HG02870 (cell line): ENCODE measurements at regions not wholly inside any gene's neighbourhood (a gene's known extent, or its start where the extent isn't known, plus 50 kb on each side); places are given as distances from the start of the nearest gene placed in this dataset.
"Not testable (repeated sequence)": the region's sequence is repeated elsewhere in the genome, so short reads cannot be mapped to it uniquely, and the experiment has no call there.

Source experiments
- ATAC-seq: cut with Tn5 transposase; IDR thresholded peaks from one replicate; pipeline ENCODE4 v1.9.1; 2021; ENCODE audit warnings: mild to moderate bottlenecking, moderate library complexity; ENCODE audit not compliant: unreplicated experiment

DNA sequence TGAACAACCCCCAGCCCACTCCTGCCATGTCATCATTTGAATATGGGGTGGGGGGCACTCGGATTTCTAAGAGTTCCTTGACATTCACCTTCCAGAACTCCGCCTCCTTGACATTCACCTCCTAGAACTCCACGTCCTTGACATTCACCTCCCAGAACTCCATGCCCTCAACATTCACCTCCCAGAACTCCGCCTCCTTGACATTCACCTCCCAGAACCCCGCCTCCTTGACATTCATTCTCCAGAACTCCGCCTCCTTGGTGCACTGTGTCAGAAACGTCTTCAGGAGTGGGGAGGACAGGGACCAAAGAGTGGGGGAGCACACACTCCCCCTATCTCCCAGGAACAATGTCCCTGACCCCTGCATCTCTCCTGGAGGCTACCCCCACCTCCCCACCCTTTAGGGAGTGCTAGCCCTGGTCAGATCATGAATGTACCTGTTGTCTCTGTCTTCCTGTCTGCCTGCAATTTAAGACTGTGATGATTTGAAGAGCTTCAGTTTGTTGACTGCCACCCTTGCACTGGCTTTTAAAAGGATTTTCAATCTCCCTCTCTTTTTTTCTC lies 110.1 kb downstream of the NPTX2 start:
- no peak for ATAC-seq

GRCh38 chr7:98728555-98728954 lies 111.5 kb downstream of the NPTX2 start:
- no peak for ATAC-seq

- ATAC-seq: no peak
Observed at GRCh38 chr7:98729121-98729520, 112.0 kb downstream of the NPTX2 start.

DNA sequence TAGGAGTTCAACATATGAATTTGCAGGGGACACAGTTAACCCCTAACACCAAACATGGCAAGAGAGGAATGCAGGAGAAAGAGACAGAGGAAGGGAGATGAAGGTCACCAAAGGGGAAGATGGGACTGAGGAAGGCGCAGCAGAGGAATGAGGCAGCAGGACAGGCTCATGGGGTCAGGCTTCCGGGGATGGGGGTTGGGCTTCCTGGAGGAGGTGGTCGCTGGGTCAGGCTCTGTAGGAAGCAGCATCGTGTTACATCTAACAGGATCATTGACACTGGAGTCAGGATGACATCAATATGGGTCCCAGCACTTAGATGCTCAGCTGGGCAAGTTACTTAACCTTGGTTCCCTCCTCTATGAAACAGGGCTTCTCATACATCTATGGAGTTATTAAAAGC lies 113.2 kb downstream of the NPTX2 start:
- ATAC-seq: no peak

- no peak for ATAC-seq
Observed at GRCh38 chr7:98731651-98732050, 114.6 kb downstream of the NPTX2 start.

DNA sequence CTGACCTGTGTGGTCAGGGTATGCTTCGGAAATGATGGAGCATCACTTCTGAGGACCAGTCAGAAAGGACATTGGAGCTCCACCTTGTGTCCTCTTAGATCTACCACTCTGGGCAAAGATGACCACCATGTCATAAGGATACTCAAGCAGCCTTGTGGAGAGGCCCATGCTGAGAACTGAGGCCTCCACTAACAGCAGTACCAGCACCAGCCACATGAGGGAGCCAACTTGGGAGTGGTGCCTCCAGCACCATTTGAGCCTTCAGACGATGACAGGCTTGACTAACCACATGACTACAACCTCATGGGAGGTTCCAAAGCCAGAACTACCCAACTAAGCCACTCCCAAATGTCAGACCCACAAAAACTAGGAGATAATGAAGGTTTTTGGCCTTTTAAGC lies 116.0 kb downstream of the NPTX2 start:
- no peak for ATAC-seq

DNA sequence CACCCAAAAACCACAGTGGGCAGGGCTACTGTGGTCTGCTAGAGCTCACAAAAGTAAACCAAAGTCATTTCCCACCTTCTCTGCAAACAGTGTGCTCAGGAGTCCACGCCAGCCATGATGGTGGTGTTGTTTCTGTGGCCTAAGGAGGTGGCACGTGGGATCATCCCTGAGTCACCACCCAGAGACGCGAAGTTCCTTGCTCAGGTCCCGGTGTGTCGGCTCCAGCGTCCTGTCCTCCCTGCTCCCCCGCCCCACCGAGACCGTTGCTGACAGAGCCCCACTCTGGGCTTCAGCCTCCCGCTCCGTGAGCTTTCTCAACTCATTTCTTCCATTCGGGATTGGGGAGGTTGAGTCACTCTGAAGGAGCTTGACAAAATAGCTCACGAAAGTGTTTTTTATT lies 118.7 kb downstream of the NPTX2 start:
- no peak for ATAC-seq

- not testable (repeated sequence) for ATAC-seq
Observed at GRCh38 chr7:98736461-98736860, 119.4 kb downstream of the NPTX2 start.

DNA sequence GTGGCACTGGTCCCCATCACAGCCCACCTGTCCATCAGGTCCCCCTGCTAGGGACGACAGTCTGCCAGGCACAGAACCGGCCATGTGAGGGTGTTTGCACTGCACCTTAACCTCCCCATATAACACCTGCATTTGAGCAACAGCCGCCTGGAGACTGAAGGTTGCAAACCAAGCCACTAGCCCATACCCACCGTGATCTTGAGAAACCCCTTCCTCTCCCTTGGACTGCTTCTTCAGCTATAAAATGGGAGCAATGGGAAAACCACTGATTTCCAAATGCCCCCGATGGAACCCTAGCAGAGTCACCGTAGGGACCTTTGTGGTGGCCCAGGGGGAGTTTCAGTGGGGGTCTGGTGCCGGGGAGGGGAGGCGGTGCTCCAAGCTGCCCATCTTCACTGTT lies 120.1 kb downstream of the NPTX2 start:
- no peak for ATAC-seq

DNA sequence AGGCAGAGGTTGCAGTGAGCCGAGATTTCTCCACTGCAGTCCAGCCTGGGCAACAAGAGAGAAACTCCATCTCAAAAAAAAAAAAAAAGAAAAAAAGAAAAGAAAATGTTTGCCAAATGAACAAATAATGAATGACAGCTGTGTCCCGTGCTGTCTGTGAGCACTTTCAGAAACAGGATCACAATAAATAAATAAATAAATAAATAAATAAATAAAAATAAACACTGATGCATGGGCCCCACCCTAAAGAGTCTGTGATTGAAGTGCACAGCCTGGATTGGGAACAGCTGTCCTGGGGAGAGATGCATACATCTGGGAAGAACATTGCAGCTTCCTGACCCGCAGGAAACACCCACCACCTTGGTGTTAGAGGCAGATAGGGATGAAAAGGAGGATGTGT lies 123.6 kb downstream of the NPTX2 start:
- ATAC-seq: no peak

- ATAC-seq: no peak
Observed at GRCh38 chr7:98745722-98746318, 124.0 kb downstream of the TMEM130 start.

DNA sequence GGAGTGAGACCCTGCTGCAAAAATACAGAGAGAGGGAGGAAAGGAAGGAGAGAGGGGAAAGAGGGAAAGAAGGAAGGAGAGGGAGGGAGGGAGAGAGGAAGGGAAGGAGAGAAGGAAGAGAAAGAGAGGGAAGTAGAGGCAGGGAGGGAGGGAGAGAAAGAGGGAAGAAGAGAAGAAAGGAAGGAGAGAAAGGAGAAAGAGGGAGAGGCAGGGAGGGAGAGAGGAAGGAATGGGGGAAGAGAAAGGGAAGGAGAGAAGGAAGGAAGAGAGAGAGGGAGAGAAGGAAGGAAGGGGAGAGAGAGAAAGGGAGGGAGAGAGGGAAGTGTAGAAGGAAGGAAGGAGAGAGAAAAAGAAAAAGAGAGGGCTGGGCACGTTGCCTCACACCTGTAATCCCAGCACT lies 121.7 kb downstream of the TMEM130 start:
- no peak for ATAC-seq

GRCh38 chr7:98753176-98753575 lies 116.6 kb downstream of the TMEM130 start:
- no peak for ATAC-seq

DNA sequence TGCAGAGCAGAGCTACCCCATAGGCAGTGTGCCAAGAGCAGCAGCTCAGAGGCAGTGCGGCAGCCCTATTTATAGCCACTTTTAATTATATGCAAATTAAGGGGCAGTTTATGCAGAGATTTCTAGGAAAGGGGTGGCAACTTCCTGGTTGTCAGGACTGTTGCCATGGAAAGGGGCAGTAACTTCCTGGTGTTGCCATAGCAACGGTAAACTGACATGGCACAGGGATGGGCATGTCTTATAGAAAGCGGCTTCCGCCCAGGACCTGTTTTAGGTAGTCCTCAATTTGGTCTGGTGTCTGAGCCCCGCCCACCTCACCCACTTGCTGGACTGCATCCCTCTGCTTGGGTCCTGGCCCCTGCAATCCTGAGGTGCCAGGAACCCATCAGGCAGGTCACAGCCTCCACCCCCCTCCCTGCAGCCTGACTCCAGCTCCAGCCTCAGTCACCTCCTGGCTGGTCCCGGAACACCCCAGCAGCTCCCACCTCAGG lies 115.8 kb downstream of the TMEM130 start:
- ATAC-seq: no peak

GRCh38 chr7:98755138-98755898 lies 114.5 kb downstream of the TMEM130 start:
- ATAC-seq: no peak

DNA sequence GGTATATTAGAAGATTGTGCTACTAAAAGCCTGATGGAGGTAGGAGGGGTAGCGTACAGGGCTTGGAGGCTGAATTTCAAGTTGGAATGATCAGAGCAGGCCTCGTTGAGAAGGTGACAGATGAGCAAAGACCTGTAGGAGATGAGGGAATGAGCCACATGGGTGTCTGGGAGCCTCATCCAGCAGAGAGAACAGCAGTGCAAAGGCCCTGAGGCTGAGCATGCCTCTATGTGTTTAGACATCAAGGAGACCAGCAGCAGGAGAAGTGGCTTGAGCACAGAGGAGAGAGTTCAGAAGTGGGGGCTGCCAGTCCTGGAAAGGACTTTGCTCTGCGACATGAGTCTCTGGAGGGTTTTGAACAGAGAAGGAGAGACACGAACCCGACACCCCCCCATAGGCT lies 111.7 kb downstream of the TMEM130 start:
- ATAC-seq: no peak

DNA sequence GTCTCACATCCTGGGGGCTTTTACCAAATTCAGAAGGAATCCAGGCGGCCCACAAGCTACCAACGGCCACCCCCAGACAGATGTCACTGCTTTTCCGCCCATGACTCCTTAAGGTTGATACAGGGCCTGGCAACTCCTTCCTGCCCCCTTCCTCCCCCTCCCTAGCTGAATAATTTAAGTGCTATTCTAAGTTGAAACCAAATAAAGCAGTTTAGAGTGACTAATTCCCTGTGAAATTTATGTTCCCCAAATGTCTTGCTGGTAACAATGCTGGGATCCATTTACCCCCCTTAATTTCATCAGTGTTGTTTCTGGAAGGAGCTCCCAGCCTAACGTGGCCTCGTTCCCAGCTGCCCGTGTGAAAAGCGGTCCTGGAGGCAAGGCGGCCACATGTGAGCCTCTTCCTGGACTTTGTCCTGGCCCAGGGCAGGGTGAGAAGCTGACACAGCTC lies 109.6 kb downstream of the TMEM130 start:
- no peak for ATAC-seq

DNA sequence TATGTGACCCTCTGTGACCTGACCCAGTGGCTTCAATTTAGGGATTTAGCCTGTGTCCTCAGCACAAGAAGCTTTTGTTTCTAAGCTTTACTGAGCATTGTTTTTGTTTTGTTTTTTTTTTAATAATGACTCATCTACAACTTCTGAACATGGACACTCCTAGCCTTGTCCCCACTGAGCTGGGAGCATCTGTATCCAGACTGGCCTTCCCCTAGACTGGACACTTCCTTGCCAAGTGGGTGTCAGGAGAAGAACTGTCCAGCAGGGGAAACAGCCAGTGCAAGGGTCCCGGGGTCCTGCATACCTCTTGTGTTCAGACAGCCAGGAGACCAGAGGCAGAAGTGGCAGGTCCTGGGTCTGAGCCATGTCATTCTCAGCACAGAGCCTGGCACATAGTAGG lies 108.6 kb downstream of the TMEM130 start:
- ATAC-seq: no peak

DNA sequence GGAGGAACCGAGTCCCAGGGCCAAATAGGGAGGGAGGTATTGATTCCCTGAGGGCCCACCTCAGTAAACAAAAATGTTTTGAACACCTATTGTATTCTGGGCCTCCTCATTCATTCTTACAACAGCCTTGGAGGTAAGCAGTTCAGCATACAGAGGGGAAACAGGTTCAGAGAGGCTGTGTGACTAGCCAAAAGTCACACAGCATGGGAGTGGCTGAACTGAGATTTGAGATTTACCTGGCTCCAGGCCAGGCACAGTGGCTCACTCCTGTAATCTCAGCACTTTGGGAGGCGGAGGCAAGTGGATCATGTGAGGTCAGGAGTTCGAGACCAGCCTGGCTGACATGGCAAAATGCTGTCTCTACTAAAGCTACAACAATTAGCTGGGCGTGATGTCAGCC lies 107.2 kb downstream of the TMEM130 start:
- ATAC-seq: no peak

GRCh38 chr7:98763441-98763840 lies 106.4 kb downstream of the TMEM130 start:
- no peak for ATAC-seq

DNA sequence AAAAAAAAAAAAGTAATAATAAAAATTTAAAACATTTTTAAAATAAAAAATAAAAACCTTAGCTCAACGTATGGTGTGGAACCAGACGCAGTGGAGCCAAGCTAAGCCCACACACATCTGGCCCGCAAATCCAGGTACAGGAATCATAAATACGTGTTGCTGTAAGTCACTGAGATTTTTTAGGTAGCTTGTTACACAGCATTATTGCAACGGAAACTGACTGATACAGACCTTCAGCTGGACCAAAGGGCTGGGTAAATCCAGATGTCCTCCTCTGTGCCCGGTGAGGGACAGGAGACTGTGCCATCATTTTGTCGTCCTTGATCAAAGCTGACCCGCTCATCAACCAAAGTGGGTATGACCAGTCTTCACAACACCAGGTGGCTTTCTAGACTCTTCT lies 104.9 kb downstream of the TMEM130 start:
- ATAC-seq: no peak

- ATAC-seq: not testable (repeated sequence)
Observed at GRCh38 chr7:98770085-98770484, 99.7 kb downstream of the TMEM130 start.
